Sigmoid colon (tissue), 6 donors: ENCODE measurements at regions not wholly inside any gene's neighbourhood (a gene's known extent, or its start where the extent isn't known, plus 50 kb on each side); places are given as distances from the start of the nearest gene placed in this dataset.

Experiments used
- DNase-seq: peaks from one replicate; pipeline ENCODE4 v3.0.0-alpha.2; 2019
- H3K27ac ChIP-seq, 4 donors: fragments of 200-600 bp; sonication (generic); one replicate each; pipeline ENCODE4 v1.5.1; 2016 to 2019; ENCODE audit warnings: mild to moderate bottlenecking in 1 of 4
- H3K27me3 ChIP-seq, 3 donors: fragments of 200-600 bp; sonication (generic); one replicate each; pipeline ENCODE4 v1.5.1; 2019; ENCODE audit warnings: mild to moderate bottlenecking in 1 of 3
- H3K36me3 ChIP-seq, 4 donors: fragments of 200-600 bp; sonication (generic); one replicate each; pipeline ENCODE4 v1.5.1; 2016 to 2019
- H3K4me1 ChIP-seq, 4 donors: fragments of 200-600 bp; sonication (generic); one replicate each; pipeline ENCODE4 v1.5.1; 2017 to 2019
- H3K4me3 ChIP-seq, 4 donors: fragments of 200-600 bp; sonication (generic); one replicate each; pipeline ENCODE4 v1.5.1; 2017 to 2019; ENCODE audit warnings: mild to moderate bottlenecking in 2 of 4, moderate library complexity in 1 of 4
- H3K9me3 ChIP-seq, 4 donors: fragments of 200-600 bp in 3 of 4; sonication (generic) in 3 of 4; one replicate each; pipeline versions ENCODE4 v1.5.1 to v1.6.1; 2013 to 2019
- EP300 ChIP-seq, 4 donors: sonication (generic); formaldehyde crosslinking; IDR thresholded peaks; one replicate each; pipeline ENCODE4 v1.6.1; 2017; ENCODE audit warnings: antibody characterized with exemption in 4 of 4
- POLR2A ChIP-seq, 2 donors: fragments of 450-650 bp; IDR thresholded peaks; one replicate each; pipeline ENCODE4 v1.6.1; 2016; ENCODE audit warnings: antibody characterized with exemption in 2 of 2, mild to moderate bottlenecking in 2 of 2, moderate library complexity in 2 of 2
- POLR2AphosphoS5 ChIP-seq, 4 donors: sonication (generic); formaldehyde crosslinking; IDR thresholded peaks; one replicate each; pipeline ENCODE4 v1.6.1; 2017; ENCODE audit warnings: antibody characterized with exemption in 4 of 4
- WGBS, 2 donors: extraction: QIAGEN DNeasy Blood & Tissue Kit; methylation state at CpG; one replicate each; pipeline ENCODE4 v1.1.7; 2013; 5-methylcytosine and 5-hydroxymethylcytosine counted together
- intact Hi-C: fragments of 100-400 bp; cut with DNase I; formaldehyde crosslinking; loops from one replicate; pipeline ENCODE4 v1.15.1; 2023
- TF ChIP-seq, protein P1 (sequence below), 4 experiments: fragments of 450-650 bp in 3 of 4; fragments of 200-600 bp in 1 of 4; IDR thresholded peaks; one replicate each; pipeline ENCODE4 v1.5.1; 2016 to 2019; ENCODE audit warnings: antibody characterized with exemption in 4 of 4, mild to moderate bottlenecking in 3 of 4, moderate library complexity in 2 of 4
- donor health status: healthy with polysubstance abuse.
- donor health status: healthy.

DNA sequence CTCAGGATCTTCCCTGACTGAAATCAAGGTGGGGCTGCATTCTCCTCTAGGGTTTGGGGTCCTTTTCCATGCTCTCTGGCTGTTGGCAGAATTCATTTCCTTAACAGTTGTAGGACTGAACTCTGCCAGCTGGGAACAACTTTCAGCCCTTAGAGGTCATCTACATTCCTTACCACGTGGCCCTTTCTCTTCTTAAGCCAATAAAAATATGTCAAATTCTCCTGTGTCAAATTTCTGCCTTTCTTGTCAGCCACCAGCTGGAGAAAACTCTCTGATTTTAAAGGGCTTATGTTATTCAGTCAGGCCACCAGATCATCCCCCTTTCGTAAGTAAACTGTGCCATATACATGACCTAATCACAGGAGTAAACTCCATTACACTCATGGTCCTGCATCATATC is 95.3 kb upstream of the IL6 start:
- Histone ChIP-seq H3K9me3 (no peaks in the 10 kb centered on the region), H3K4me1 (peaks cover 0 to 16% (median 14%) of the 10 kb centered on the region in 4 donors), H3K4me3 (no peak overlapping the region), H3K27me3 (no peaks in the 10 kb centered on the region), H3K27ac (no peak overlapping the region), H3K36me3 (no peaks in the 10 kb centered on the region)
- 47 to 59% methylated on average over 2 of the region's 2 CpGs for WGBS, 2 donors
- no peak for DNase-seq
- no peak for TF ChIP-seq EP300 (IDR thresholded peaks at IDR 0.05)
- intact Hi-C loops, result no loop called here

DNA sequence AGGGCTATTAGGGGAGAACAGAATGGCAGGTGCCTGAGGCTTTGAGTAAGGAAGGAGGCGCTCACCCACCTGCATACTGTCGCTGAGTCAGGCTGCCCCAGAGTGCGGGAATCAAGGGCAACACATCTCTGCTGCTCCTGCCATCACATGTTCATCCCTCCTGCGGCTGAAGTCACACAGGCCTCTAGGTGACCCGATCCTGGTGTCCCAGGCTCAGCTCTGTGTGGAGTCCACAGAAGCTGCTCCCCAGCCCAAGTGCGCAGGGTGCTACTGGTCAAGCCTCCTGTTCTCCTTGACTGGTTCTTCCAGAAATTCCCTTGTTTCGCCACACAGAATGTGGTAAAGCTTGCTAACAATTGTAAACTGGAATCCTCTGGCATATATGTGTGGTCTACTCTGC is 96.9 kb upstream of the IL6 start:
- Histone ChIP-seq H3K9me3 (no peaks in the 10 kb centered on the region), H3K4me1 (peaks cover 0 to 16% (median 14%) of the 10 kb centered on the region in 4 donors), H3K36me3 (no peaks in the 10 kb centered on the region), H3K27ac (no peak overlapping the region), H3K27me3 (no peaks in the 10 kb centered on the region), H3K4me3 (no peak overlapping the region)
- TF ChIP-seq, protein P1, sequence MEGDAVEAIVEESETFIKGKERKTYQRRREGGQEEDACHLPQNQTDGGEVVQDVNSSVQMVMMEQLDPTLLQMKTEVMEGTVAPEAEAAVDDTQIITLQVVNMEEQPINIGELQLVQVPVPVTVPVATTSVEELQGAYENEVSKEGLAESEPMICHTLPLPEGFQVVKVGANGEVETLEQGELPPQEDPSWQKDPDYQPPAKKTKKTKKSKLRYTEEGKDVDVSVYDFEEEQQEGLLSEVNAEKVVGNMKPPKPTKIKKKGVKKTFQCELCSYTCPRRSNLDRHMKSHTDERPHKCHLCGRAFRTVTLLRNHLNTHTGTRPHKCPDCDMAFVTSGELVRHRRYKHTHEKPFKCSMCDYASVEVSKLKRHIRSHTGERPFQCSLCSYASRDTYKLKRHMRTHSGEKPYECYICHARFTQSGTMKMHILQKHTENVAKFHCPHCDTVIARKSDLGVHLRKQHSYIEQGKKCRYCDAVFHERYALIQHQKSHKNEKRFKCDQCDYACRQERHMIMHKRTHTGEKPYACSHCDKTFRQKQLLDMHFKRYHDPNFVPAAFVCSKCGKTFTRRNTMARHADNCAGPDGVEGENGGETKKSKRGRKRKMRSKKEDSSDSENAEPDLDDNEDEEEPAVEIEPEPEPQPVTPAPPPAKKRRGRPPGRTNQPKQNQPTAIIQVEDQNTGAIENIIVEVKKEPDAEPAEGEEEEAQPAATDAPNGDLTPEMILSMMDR (IDR thresholded peaks at IDR 0.05), result no peak
- TF ChIP-seq EP300 (IDR thresholded peaks at IDR 0.05), result no peak
- TF ChIP-seq POLR2A (IDR thresholded peaks at IDR 0.05), result no peak
- no peak for TF ChIP-seq POLR2AphosphoS5 (IDR thresholded peaks at IDR 0.05)
- no peak for DNase-seq
- 90 to 95% methylated on average over 7 of the region's 7 CpGs for WGBS, 2 donors
- intact Hi-C loops, result no loop called here

DNA sequence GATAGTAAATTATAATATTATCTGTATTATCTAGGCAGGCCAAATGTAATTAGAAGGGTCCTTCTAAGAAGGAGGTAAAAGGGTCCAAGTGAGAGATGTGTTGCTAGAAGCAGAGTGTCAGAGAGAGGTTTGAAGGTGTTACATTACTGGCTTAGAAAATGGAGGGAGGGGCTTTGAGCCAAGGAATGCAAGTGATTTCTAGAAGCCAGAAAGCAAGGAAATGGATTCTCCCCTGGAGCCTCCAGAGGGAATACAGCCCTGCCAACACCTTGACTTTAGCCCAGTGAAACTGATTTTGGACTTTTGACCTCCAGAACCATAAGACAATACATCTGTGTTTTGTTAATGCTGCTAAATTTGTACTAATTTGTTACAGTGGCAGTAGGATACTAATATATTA is 97.9 kb upstream of the IL6 start:
- Histone ChIP-seq H3K27me3 (no peaks in the 10 kb centered on the region), H3K4me3 (no peak overlapping the region), H3K27ac (no peak overlapping the region), H3K9me3 (no peaks in the 10 kb centered on the region), H3K4me1 (peaks cover 0 to 16% (median 14%) of the 10 kb centered on the region in 4 donors), H3K36me3 (no peaks in the 10 kb centered on the region)
- DNase-seq, result no peak
- TF ChIP-seq POLR2A (IDR thresholded peaks at IDR 0.05), result no peak
- TF ChIP-seq, protein P1 (IDR thresholded peaks at IDR 0.05), result no peak
- no peak for TF ChIP-seq POLR2AphosphoS5 (IDR thresholded peaks at IDR 0.05)
- intact Hi-C loops, result no loop called here

GRCh38 chr7:22628112-22628511 is 98.9 kb upstream of the IL6 start:
- TF ChIP-seq POLR2AphosphoS5 (IDR thresholded peaks at IDR 0.05) (no peak), EP300 (IDR thresholded peaks at IDR 0.05) (no peak), POLR2A (IDR thresholded peaks at IDR 0.05) (no peak)
- TF ChIP-seq, protein P1 (IDR thresholded peaks at IDR 0.05), result no peak
- no peak for DNase-seq
- intact Hi-C loops, result no loop called here

DNA sequence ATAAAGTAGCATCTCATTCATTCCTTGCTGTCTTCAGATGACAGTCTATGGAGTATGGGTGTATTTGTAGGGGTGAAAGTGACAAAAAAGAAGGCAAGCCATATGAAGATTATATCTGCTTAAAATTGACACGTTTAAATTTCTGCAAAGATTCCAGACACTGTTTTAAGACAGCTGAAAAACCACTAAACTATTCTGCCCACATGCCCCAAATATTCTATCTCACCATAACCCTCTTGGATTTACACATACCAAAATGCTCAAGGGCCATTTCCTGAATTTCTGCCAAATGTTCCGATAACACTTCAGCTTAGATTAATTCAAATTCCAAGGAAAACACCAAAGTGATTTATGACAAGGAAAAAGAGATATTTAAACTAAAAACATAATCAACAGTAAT is 99.9 kb upstream of the IL6 start:
- WGBS, 2 donors, result 72% methylated on average over 2 of the region's 2 CpGs
- H3K9me3 ChIP-seq, result no peaks in the 10 kb centered on the region
- no peaks in the 10 kb centered on the region for H3K4me1 ChIP-seq
- H3K27ac ChIP-seq, result no peak overlapping the region
- no peaks in the 10 kb centered on the region for H3K27me3 ChIP-seq
- H3K36me3 ChIP-seq, result no peaks in the 10 kb centered on the region
- intact Hi-C loops, result no loop called here
- DNase-seq, result no peak
- no peak for TF ChIP-seq POLR2A (IDR thresholded peaks at IDR 0.05)
- TF ChIP-seq POLR2AphosphoS5 (IDR thresholded peaks at IDR 0.05), result no peak
- TF ChIP-seq, protein P1 (IDR thresholded peaks at IDR 0.05), result no peak
- no peak for TF ChIP-seq EP300 (IDR thresholded peaks at IDR 0.05)
- no peak overlapping the region for H3K4me3 ChIP-seq

More at GRCh38 chr7:22628112-22628511, 98.9 kb upstream of the IL6 start:
- Histone ChIP-seq H3K4me1 (peaks cover 0 to 7% (median 5%) of the 10 kb centered on the region in 4 donors), H3K36me3 (no peaks in the 10 kb centered on the region), H3K9me3 (no peaks in the 10 kb centered on the region), H3K27ac (no peak overlapping the region), H3K4me3 (no peak overlapping the region), H3K27me3 (no peaks in the 10 kb centered on the region)
- 71 to 82% methylated on average over 1 of the region's 1 CpG for WGBS, 2 donors
